HG02642 (cell line): ENCODE measurements at regions not wholly inside any gene's neighbourhood (a gene's known extent, or its start where the extent isn't known, plus 50 kb on each side); places are given as distances from the start of the nearest gene placed in this dataset.
A peak's percentile ranks its signal among the peaks of the same experiment; 100 is the strongest.
"Not testable (repeated sequence)": the region's sequence is repeated elsewhere in the genome, so short reads cannot be mapped to it uniquely, and the experiment has no call there.

Experiments used
- ATAC-seq: cut with Tn5 transposase; IDR thresholded peaks from one replicate; pipeline ENCODE4 v1.9.1; 2021; ENCODE audit warnings: mild to moderate bottlenecking; ENCODE audit not compliant: unreplicated experiment, poor library complexity

- ATAC-seq: not testable (repeated sequence)
Measured at GRCh38 chrX:132302687-132303086, 83.4 kb upstream of the RAP2C start.

GRCh38 chrX:132294776-132295495 lies 75.7 kb upstream of the RAP2C start:
- no peak for ATAC-seq

- no peak for ATAC-seq
Measured at GRCh38 chrX:132294192-132294591, 74.9 kb upstream of the RAP2C start.

- peak; percentile 64 for ATAC-seq
Measured at GRCh38 chrX:132292793-132293192, 73.5 kb upstream of the RAP2C start.

- no peak for ATAC-seq
Measured at GRCh38 chrX:132277953-132278614, 58.8 kb upstream of the RAP2C start.

- no peak for ATAC-seq
Measured at GRCh38 chrX:132272826-132273225, 53.6 kb upstream of the RAP2C start.

GRCh38 chrX:132271311-132271778 lies 52.1 kb upstream of the RAP2C start:
- no peak for ATAC-seq

GRCh38 chrX:132270699-132271098 lies 51.5 kb upstream of the RAP2C start:
- no peak for ATAC-seq

- no peak for ATAC-seq
Measured at GRCh38 chrX:132270021-132270420, 50.8 kb upstream of the RAP2C start.
